ENCODE measurements at regions not wholly inside any gene's neighbourhood (a gene's known extent, or its start where the extent isn't known, plus 50 kb on each side); places are given as distances from the start of the nearest gene placed in this dataset.

DNA sequence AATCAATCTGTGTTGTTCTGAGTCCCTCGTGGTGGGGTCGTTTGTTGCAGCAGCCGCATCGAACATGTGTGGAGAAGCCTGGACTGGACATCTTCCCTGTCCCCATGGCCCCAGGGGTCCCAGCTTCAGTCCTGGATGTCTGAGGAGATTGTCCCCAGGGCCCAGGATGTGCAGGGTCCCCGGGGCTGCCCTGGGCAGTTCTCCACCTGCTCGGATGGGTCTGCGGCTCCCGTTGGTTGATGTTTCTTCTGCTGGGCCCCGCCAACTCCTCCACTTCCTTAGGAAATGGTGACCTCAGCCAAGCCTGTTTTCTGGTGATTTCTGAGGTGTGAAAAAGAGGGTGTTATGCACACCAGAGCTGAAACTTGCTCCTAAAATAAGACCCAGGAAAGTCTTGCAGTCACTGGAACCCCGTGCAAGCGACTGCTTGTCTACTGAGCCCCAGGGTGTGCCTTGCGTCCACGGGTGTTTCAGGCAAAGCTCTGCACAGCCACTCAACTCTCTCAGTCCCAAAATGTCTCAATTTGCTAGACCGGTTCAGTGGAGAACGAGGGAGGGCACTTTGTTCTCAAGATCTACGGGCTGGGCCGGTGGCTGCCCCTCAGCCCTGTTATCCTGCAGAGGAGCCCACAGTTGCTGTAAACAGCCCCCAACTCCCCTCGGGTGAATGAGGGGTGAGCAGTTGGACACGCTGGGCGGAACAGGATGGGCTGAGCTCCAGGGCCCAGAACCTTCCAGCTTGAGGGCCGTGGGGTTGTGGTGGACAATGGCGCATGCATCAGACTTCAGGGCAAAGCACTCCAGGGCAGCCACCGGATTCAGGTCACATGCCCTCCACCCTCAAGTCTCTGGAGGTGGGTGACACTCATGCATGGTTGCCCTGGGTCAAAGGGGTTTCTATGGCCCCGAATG is 66.7 kb upstream of the OLFM1 start:
- no peak overlapping the region for H3K27ac ChIP-seq
- no peak for TF ChIP-seq CTCF (IDR thresholded peaks at IDR 0.05)
- TF ChIP-seq ZFX (IDR thresholded peaks at IDR 0.05; ENCODE audit: borderline replicate concordance), result no peak

DNA sequence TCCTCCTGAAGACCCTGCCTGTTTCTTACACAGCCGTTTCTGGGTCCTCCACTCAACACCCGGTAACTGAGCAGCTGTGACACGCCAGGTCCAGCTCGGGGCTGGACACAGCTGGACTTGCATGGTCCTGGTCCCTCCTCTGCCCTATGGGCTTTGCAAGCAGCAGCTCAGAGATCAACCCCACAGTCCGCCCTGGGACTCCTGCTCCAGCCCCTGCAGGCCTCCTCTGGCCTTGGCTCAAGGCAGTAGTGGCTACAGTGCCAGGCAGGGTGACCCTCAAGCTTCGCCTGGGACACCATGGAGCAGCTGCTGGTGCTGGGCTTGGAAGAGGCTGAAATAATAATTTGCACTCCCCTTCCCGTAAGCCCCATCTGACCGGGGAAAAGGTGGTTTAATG is 66.1 kb upstream of the OLFM1 start:
- TF ChIP-seq CTCF (IDR thresholded peaks at IDR 0.05), result no peak
- no peak for TF ChIP-seq ZFX (IDR thresholded peaks at IDR 0.05; ENCODE audit: borderline replicate concordance)
- no peak overlapping the region for H3K27ac ChIP-seq

DNA sequence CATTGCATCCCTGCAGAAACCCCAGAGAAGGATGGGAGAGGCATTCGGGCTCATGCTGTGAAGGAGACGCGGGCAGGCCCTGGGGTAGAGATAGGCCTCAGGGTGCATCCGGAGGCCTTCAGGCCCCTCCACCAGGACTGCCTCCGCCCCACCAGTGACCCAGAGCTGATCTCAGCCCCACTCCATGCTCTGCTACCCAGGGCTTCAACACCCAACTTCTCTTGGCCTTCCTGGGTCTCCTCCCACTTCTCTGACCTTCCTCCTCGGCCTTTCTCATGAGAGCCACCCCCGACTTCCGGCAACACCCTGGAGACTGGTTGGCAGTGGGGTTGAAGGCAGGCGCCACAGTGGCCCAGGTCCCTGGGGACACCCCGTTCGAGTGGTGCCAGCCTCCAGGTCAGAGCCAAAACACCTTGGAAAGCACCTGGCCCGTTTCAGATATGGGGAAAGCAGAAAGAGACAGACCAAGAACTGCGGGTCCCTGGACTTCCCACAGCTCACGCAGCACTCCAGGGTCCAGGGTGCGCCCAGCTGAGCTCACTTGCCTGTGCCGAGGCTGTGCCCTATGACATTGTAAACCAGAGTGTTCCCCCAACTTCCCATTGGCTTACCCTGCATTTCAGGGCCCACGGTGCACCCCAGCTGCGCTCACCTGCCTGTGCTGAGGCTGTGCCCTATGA is 65.1 kb upstream of the OLFM1 start:
- no peak for TF ChIP-seq CTCF (IDR thresholded peaks at IDR 0.05)
- TF ChIP-seq ZFX (IDR thresholded peaks at IDR 0.05; ENCODE audit: borderline replicate concordance), result no peak
- no peak overlapping the region for H3K27ac ChIP-seq

- H3K27ac ChIP-seq, result no peak overlapping the region
- TF ChIP-seq CTCF (IDR thresholded peaks at IDR 0.05) (no peak), ZFX (IDR thresholded peaks at IDR 0.05; ENCODE audit: borderline replicate concordance) (no peak)
These were observed 64.2 kb upstream of the OLFM1 start for GRCh38 chr9:135023088-135023785.

GRCh38 chr9:135023786-135024405 is 63.6 kb upstream of the OLFM1 start:
- no peak for TF ChIP-seq ZFX (IDR thresholded peaks at IDR 0.05; ENCODE audit: borderline replicate concordance)
- no peak for TF ChIP-seq CTCF (IDR thresholded peaks at IDR 0.05)
- no peak overlapping the region for H3K27ac ChIP-seq

GRCh38 chr9:135029463-135029862 is 58.0 kb upstream of the OLFM1 start:
- TF ChIP-seq ZFX (IDR thresholded peaks at IDR 0.05; ENCODE audit: borderline replicate concordance) (no peak), CTCF (IDR thresholded peaks at IDR 0.05) (no peak)
- H3K27ac ChIP-seq, result no peak overlapping the region

Measured in 22Rv1 (cell line).